ENCODE measurements at regions not wholly inside any gene's neighbourhood (a gene's known extent, or its start where the extent isn't known, plus 50 kb on each side); places are given as distances from the start of the nearest gene placed in this dataset.

DNA sequence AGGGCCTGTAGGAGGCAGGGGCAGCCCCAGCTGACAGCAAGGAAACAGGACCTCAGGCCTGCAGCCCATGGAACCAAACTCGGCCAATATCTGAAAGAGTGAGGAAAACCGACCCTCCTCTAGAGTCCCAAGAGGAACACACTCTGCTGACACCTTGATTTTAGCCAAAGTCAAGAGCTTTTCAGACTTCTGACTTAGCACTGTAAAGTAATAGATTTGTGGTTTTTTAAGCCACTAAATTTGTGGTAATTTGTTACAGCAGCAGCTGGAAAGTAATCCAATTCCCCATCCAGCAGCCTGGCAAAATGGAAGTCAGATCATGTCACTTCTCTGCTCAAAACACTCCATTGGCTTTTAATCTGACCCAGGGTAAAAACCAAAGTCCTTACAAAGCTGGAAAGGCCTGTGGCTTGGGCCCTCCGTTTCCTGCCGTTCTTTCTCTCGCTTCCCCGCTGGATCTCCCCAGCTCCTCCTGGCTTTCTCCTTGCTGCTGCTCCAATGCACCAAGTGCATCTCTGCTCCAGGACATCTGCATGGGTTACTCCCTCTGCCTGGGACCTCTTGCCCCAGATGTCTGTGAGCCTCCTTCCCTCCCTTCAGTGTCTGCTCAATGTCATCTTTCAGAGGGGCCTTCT is 79.0 kb downstream of the C5orf15 start:
- no TSS peak for BruUV-seq (replicated peaks)
- Histone ChIP-seq H3K9me3 (ENCODE audit: low read depth, low read length, poor library complexity, severe bottlenecking) (no peaks in the 10 kb centered on the region), H3K27ac (ENCODE audit: low read depth, low read length, poor library complexity, severe bottlenecking) (no peak overlapping the region), H3K27me3 (replicated peaks; ENCODE audit: insufficient read depth, low read depth, low read length, poor library complexity) (no peaks in the 10 kb centered on the region), H3K4me1 (ENCODE audit: insufficient read depth, low read length, poor library complexity, severe bottlenecking) (peaks cover 29% of the 10 kb centered on the region), H3K4me3 (ENCODE audit: low read depth, low read length, poor library complexity, severe bottlenecking) (no peak overlapping the region), H3K36me3 (ENCODE audit: insufficient read depth, low read length, poor library complexity, severe bottlenecking) (no peaks in the 10 kb centered on the region)
- CTCF ChIA-PET = no interaction called here
- POLR2A ChIA-PET (ENCODE audit: low non-redundant PET) = no interaction called here
- no peak for DNase-seq (ENCODE audit: low spot score)
- TF ChIP-seq, protein P1, sequence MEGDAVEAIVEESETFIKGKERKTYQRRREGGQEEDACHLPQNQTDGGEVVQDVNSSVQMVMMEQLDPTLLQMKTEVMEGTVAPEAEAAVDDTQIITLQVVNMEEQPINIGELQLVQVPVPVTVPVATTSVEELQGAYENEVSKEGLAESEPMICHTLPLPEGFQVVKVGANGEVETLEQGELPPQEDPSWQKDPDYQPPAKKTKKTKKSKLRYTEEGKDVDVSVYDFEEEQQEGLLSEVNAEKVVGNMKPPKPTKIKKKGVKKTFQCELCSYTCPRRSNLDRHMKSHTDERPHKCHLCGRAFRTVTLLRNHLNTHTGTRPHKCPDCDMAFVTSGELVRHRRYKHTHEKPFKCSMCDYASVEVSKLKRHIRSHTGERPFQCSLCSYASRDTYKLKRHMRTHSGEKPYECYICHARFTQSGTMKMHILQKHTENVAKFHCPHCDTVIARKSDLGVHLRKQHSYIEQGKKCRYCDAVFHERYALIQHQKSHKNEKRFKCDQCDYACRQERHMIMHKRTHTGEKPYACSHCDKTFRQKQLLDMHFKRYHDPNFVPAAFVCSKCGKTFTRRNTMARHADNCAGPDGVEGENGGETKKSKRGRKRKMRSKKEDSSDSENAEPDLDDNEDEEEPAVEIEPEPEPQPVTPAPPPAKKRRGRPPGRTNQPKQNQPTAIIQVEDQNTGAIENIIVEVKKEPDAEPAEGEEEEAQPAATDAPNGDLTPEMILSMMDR (conservative IDR thresholded peaks at IDR 0.05; ENCODE audit: low read depth, low read length) = no peak
- TF ChIP-seq EZH2 (IDR thresholded peaks at IDR 0.05; ENCODE audit: borderline replicate concordance, low read depth, low read length, poor library complexity, severe bottlenecking) = no peak
- intact Hi-C loops (cut with micrococcal nuclease; ENCODE audit: unreplicated experiment) = no loop called here

- intact Hi-C loops (cut with micrococcal nuclease; ENCODE audit: unreplicated experiment) = no loop called here
- no peak for DNase-seq (ENCODE audit: low spot score)
- ChIA-PET CTCF (no interaction called here), POLR2A (ENCODE audit: low non-redundant PET) (no interaction called here)
- TF ChIP-seq, protein P1 (conservative IDR thresholded peaks at IDR 0.05; ENCODE audit: low read depth, low read length) = no peak
- no peak for TF ChIP-seq EZH2 (IDR thresholded peaks at IDR 0.05; ENCODE audit: borderline replicate concordance, low read depth, low read length, poor library complexity, severe bottlenecking)
- Histone ChIP-seq H3K27me3 (replicated peaks; ENCODE audit: insufficient read depth, low read depth, low read length, poor library complexity) (no peaks in the 10 kb centered on the region), H3K4me3 (ENCODE audit: low read depth, low read length, poor library complexity, severe bottlenecking) (no peak overlapping the region), H3K4me1 (ENCODE audit: insufficient read depth, low read length, poor library complexity, severe bottlenecking) (peaks cover 37% of the 10 kb centered on the region), H3K27ac (ENCODE audit: low read depth, low read length, poor library complexity, severe bottlenecking) (no peak overlapping the region), H3K36me3 (ENCODE audit: insufficient read depth, low read length, poor library complexity, severe bottlenecking) (no peaks in the 10 kb centered on the region), H3K9me3 (ENCODE audit: low read depth, low read length, poor library complexity, severe bottlenecking) (no peaks in the 10 kb centered on the region)
- no TSS peak for BruUV-seq (replicated peaks)
Observed at GRCh38 chr5:133888625-133888991, 79.8 kb downstream of the C5orf15 start.

- Histone ChIP-seq H3K27ac (ENCODE audit: low read depth, low read length, poor library complexity, severe bottlenecking) (peak overlapping the region; percentile 92), H3K4me1 (ENCODE audit: insufficient read depth, low read length, poor library complexity, severe bottlenecking) (peaks cover 65% of the 10 kb centered on the region), H3K9me3 (ENCODE audit: low read depth, low read length, poor library complexity, severe bottlenecking) (no peaks in the 10 kb centered on the region), H3K27me3 (replicated peaks; ENCODE audit: insufficient read depth, low read depth, low read length, poor library complexity) (no peaks in the 10 kb centered on the region), H3K4me3 (ENCODE audit: low read depth, low read length, poor library complexity, severe bottlenecking) (no peak overlapping the region), H3K36me3 (ENCODE audit: insufficient read depth, low read length, poor library complexity, severe bottlenecking) (no peaks in the 10 kb centered on the region)
- no TSS peak for BruUV-seq (replicated peaks)
- POLR2A ChIA-PET (ENCODE audit: low non-redundant PET) = no interaction called here
- TF ChIP-seq EZH2 (IDR thresholded peaks at IDR 0.05; ENCODE audit: borderline replicate concordance, low read depth, low read length, poor library complexity, severe bottlenecking) = no peak
- TF ChIP-seq, protein P1 (conservative IDR thresholded peaks at IDR 0.05; ENCODE audit: low read depth, low read length) = no peak
- intact Hi-C loops (cut with micrococcal nuclease; ENCODE audit: unreplicated experiment) = no loop called here
- CTCF ChIA-PET = no interaction called here
- DNase-seq (ENCODE audit: low spot score) = no peak
Observed at GRCh38 chr5:133885566-133885965, 82.9 kb downstream of the C5orf15 start.
